H1 (cell line): ENCODE measurements at regions not wholly inside any gene's neighbourhood (a gene's known extent, or its start where the extent isn't known, plus 50 kb on each side); places are given as distances from the start of the nearest gene placed in this dataset.

ENCODE experiments used
- CEBPB ChIP-seq: IDR thresholded peaks from 2 replicates; pipeline ENCODE4 v1.6.1; 2012; ENCODE audit warnings: low read depth, low read length
- EZH2 ChIP-seq: fragments of 200-600 bp; sonication (generic); IDR thresholded peaks from 2 replicates; pipeline ENCODE4 v1.7.1; 2012; ENCODE audit warnings: low read depth, mild to moderate bottlenecking, moderate library complexity, low read length, inconsistent platforms; ENCODE audit not compliant: severe bottlenecking
- POLR2AphosphoS5 ChIP-seq: IDR thresholded peaks from 2 replicates; pipeline ENCODE4 v1.6.1; 2011; ENCODE audit warnings: low read depth, low read length
- RAD21 ChIP-seq, 2 experiments: IDR thresholded peaks in 1 of 2; conservative IDR thresholded peaks in 1 of 2; 2 replicates each; pipeline ENCODE4 v1.6.1; 2011; ENCODE audit warnings: low read depth in 2 of 2, low read length in 2 of 2, improper control_type of control experiment in 1 of 2, inconsistent platforms in 1 of 2, mild to moderate bottlenecking in 1 of 2, moderate library complexity in 1 of 2
- SP1 ChIP-seq: IDR thresholded peaks from 2 replicates; pipeline ENCODE4 v1.6.1; 2011; ENCODE audit warnings: low read depth, low read length
- TCF12 ChIP-seq: IDR thresholded peaks from 2 replicates; pipeline ENCODE4 v1.6.1; 2011; ENCODE audit warnings: low read depth, mild to moderate bottlenecking, low read length
- TF ChIP-seq, protein P1 (sequence below): IDR thresholded peaks from 2 replicates; pipeline ENCODE4 v1.6.1; 2012; ENCODE audit warnings: inconsistent platforms
- TF ChIP-seq, protein P2 (sequence below): IDR thresholded peaks from 2 replicates; pipeline ENCODE4 v1.6.1; 2011; ENCODE audit warnings: low read depth, mild to moderate bottlenecking, low read length; ENCODE audit not compliant: insufficient read depth
- TF ChIP-seq, protein P3 (sequence below), 3 experiments: IDR thresholded peaks; 1 replicate in 2 of 3; 2 replicates in 1 of 3; pipeline versions ENCODE4 v1.5.1 to v1.6.1; 2011; ENCODE audit warnings: low read length in 3 of 3, mild to moderate bottlenecking in 3 of 3, inconsistent platforms in 2 of 3, low read depth in 1 of 3, moderate library complexity in 1 of 3; ENCODE audit not compliant: insufficient read depth in 1 of 3; ENCODE audit errors: control extremely low read depth in 1 of 3

DNA sequence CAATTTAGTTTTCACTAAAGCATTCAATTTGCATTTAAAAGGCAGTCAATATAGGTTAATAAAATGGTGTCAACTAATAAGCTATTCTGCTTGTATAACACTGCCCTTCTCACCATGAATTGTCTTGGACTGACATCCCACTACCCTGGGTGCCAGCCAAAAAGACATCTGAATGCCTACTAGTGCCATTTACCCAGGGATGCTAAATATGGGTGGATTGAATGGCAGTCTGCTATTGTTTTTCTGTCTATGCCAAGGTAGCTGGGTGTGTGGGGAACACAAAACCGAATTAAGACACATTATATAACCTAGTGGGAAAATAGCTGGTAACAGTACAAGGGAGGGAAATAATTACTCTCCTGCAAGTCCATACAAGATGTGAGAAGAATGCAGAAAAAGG lies 240.0 kb upstream of the CFAP20DC start:
- TF ChIP-seq, protein P1, sequence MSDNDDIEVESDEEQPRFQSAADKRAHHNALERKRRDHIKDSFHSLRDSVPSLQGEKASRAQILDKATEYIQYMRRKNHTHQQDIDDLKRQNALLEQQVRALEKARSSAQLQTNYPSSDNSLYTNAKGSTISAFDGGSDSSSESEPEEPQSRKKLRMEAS = no peak
- TF ChIP-seq POLR2AphosphoS5 (no peak), TCF12 (no peak), EZH2 (no peak), SP1 (no peak), CEBPB (no peak), RAD21 (IDR thresholded peaks at IDR 0.05 in 1 of 2, conservative IDR thresholded peaks at IDR 0.05 in 1 of 2; ENCODE audit: low read depth in 2 of 2, low read length in 2 of 2) (no peak)
- TF ChIP-seq, protein P2, sequence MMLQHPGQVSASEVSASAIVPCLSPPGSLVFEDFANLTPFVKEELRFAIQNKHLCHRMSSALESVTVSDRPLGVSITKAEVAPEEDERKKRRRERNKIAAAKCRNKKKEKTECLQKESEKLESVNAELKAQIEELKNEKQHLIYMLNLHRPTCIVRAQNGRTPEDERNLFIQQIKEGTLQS = no peak
- TF ChIP-seq, protein P3, sequence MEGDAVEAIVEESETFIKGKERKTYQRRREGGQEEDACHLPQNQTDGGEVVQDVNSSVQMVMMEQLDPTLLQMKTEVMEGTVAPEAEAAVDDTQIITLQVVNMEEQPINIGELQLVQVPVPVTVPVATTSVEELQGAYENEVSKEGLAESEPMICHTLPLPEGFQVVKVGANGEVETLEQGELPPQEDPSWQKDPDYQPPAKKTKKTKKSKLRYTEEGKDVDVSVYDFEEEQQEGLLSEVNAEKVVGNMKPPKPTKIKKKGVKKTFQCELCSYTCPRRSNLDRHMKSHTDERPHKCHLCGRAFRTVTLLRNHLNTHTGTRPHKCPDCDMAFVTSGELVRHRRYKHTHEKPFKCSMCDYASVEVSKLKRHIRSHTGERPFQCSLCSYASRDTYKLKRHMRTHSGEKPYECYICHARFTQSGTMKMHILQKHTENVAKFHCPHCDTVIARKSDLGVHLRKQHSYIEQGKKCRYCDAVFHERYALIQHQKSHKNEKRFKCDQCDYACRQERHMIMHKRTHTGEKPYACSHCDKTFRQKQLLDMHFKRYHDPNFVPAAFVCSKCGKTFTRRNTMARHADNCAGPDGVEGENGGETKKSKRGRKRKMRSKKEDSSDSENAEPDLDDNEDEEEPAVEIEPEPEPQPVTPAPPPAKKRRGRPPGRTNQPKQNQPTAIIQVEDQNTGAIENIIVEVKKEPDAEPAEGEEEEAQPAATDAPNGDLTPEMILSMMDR (IDR thresholded peaks at IDR 0.05; ENCODE audit: control extremely low read depth in 1 of 3, insufficient read depth in 1 of 3, low read depth in 1 of 3, low read length in 3 of 3) = no peak
